Mammary epithelial cell (primary cell): ENCODE measurements at regions not wholly inside any gene's neighbourhood (a gene's known extent, or its start where the extent isn't known, plus 50 kb on each side); places are given as distances from the start of the nearest gene placed in this dataset.

Experiments used
- EZH2 ChIP-seq: IDR thresholded peaks from 2 replicates; pipeline ENCODE4 v1.6.1; 2012; ENCODE audit warnings: low read length, inconsistent platforms, borderline replicate concordance
- TF ChIP-seq, protein P1 (sequence below), 2 donors: IDR thresholded peaks in 1 of 2; conservative IDR thresholded peaks in 1 of 2; 2 replicates each; pipeline ENCODE4 v1.5.1; 2011 to 2012; ENCODE audit warnings: inconsistent platforms in 2 of 2, low read length in 2 of 2, mild to moderate bottlenecking in 2 of 2, control low read depth in 1 of 2, low read depth in 1 of 2; ENCODE audit not compliant: insufficient read depth in 1 of 2; ENCODE audit errors: extremely low read depth in 1 of 2

DNA sequence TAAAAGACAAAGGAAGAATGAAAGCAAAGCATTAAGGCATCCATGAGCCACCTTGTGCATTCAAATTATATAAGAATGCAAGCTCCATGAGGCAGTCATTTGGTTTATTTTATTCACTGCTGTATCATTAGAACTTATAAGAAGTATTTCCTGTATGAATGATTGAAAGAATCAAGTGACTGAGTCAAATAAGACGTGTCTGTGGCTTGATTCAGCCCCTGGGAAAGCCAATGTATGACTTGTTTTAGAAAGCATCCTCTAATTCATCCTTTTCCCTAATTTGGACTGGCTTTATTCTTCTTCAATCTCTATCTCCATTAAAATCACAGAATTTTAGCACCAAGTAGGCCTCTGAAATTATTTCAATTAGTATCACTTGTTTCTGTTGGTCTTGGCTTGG lies 461.1 kb downstream of the LPIN1 start:
- TF ChIP-seq, protein P1, sequence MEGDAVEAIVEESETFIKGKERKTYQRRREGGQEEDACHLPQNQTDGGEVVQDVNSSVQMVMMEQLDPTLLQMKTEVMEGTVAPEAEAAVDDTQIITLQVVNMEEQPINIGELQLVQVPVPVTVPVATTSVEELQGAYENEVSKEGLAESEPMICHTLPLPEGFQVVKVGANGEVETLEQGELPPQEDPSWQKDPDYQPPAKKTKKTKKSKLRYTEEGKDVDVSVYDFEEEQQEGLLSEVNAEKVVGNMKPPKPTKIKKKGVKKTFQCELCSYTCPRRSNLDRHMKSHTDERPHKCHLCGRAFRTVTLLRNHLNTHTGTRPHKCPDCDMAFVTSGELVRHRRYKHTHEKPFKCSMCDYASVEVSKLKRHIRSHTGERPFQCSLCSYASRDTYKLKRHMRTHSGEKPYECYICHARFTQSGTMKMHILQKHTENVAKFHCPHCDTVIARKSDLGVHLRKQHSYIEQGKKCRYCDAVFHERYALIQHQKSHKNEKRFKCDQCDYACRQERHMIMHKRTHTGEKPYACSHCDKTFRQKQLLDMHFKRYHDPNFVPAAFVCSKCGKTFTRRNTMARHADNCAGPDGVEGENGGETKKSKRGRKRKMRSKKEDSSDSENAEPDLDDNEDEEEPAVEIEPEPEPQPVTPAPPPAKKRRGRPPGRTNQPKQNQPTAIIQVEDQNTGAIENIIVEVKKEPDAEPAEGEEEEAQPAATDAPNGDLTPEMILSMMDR (conservative IDR thresholded peaks at IDR 0.05 in 1 of 2, IDR thresholded peaks at IDR 0.05 in 1 of 2; ENCODE audit: extremely low read depth in 1 of 2, insufficient read depth in 1 of 2, low read depth in 1 of 2, low read length in 2 of 2), result no peak
- no peak for TF ChIP-seq EZH2
